H9 (cell line): ENCODE measurements at regions not wholly inside any gene's neighbourhood (a gene's known extent, or its start where the extent isn't known, plus 50 kb on each side); places are given as distances from the start of the nearest gene placed in this dataset.

ENCODE experiments used
- DNase-seq: peaks from one replicate; pipeline ENCODE4 v3.0.0-alpha.2; 2017
- H2AFZ ChIP-seq: one replicate; pipeline ENCODE4 v1.6.1; 2013; ENCODE audit warnings: mild to moderate bottlenecking, low read length, control low read depth, moderate library complexity
- H2AK5ac ChIP-seq: 2 replicates; pipeline ENCODE4 v1.6.1; 2013; ENCODE audit warnings: low read length, control low read depth, mixed read lengths; ENCODE audit not compliant: insufficient read length
- H2BK120ac ChIP-seq: one replicate; pipeline ENCODE4 v1.6.1; 2013; ENCODE audit warnings: low read depth, mild to moderate bottlenecking, low read length, control low read depth, inconsistent platforms; ENCODE audit not compliant: poor library complexity, severe bottlenecking
- H2BK12ac ChIP-seq: 2 replicates; pipeline ENCODE4 v1.6.1; 2013; ENCODE audit warnings: low read length, control low read depth, mixed read lengths, low read depth; ENCODE audit not compliant: insufficient read length
- H2BK15ac ChIP-seq: 2 replicates; pipeline ENCODE4 v1.6.1; 2013; ENCODE audit warnings: low read depth, low read length, control low read depth
- H2BK20ac ChIP-seq: one replicate; pipeline ENCODE4 v1.6.1; 2013; ENCODE audit warnings: low read depth, mild to moderate bottlenecking, low read length, control low read depth, inconsistent platforms; ENCODE audit not compliant: poor library complexity, severe bottlenecking
- H2BK5ac ChIP-seq: 2 replicates; pipeline ENCODE4 v1.6.1; 2013; ENCODE audit warnings: low read length, control low read depth, mixed read lengths; ENCODE audit not compliant: insufficient read length
- H3K14ac ChIP-seq: 2 replicates; pipeline ENCODE4 v1.6.1; 2013; ENCODE audit warnings: low read length, control low read depth; ENCODE audit not compliant: insufficient read depth
- H3K18ac ChIP-seq: 2 replicates; pipeline ENCODE4 v1.6.1; 2013; ENCODE audit warnings: low read depth, mild to moderate bottlenecking, mixed read lengths, low read length, control low read depth; ENCODE audit not compliant: insufficient read length
- H3K23ac ChIP-seq: 2 replicates; pipeline ENCODE4 v1.6.1; 2013; ENCODE audit warnings: low read length, control low read depth, mixed read lengths, low read depth; ENCODE audit not compliant: insufficient read length
- H3K23me2 ChIP-seq: 2 replicates; pipeline ENCODE4 v1.6.1; 2013; ENCODE audit warnings: low read depth, mild to moderate bottlenecking, mixed read lengths, low read length, control low read depth; ENCODE audit not compliant: insufficient read length, poor library complexity, severe bottlenecking
- H3K27ac ChIP-seq: 2 replicates; pipeline ENCODE4 v1.5.1; 2013; ENCODE audit warnings: low read length, control low read depth, mixed read lengths, low read depth; ENCODE audit not compliant: insufficient read length
- H3K27me3 ChIP-seq: 2 replicates; pipeline ENCODE4 v1.6.1; 2013; ENCODE audit warnings: low read length, control low read depth, inconsistent platforms; ENCODE audit not compliant: insufficient read depth
- H3K4ac ChIP-seq: 2 replicates; pipeline ENCODE4 v1.6.1; 2013; ENCODE audit warnings: low read depth, mild to moderate bottlenecking, control low read depth, inconsistent platforms, low read length, moderate library complexity
- H3K4me1 ChIP-seq: 2 replicates; pipeline ENCODE4 v1.6.1; 2013; ENCODE audit warnings: low read length, control low read depth, inconsistent platforms; ENCODE audit not compliant: insufficient read depth
- H3K4me2 ChIP-seq: 2 replicates; pipeline ENCODE4 v1.6.1; 2013; ENCODE audit warnings: low read length, control low read depth, mixed read lengths; ENCODE audit not compliant: insufficient read length, insufficient read depth
- H3K56ac ChIP-seq: 2 replicates; pipeline ENCODE4 v1.6.1; 2013; ENCODE audit warnings: low read depth, mild to moderate bottlenecking, mixed read lengths, low read length, control low read depth; ENCODE audit not compliant: insufficient read length
- H3K79me1 ChIP-seq: 2 replicates; pipeline ENCODE4 v1.6.1; 2013; ENCODE audit warnings: low read depth, mild to moderate bottlenecking, moderate library complexity, low read length, control low read depth, inconsistent platforms; ENCODE audit not compliant: insufficient read depth, poor library complexity, severe bottlenecking
- H3K79me2 ChIP-seq: 2 replicates; pipeline ENCODE4 v1.6.1; 2013; ENCODE audit warnings: low read length, control low read depth, inconsistent platforms; ENCODE audit not compliant: insufficient read depth
- H3K9ac ChIP-seq: 2 replicates; pipeline ENCODE4 v1.6.1; 2013; ENCODE audit warnings: low read length, control low read depth, mixed read lengths; ENCODE audit not compliant: insufficient read length; ENCODE audit errors: extremely low read depth
- H3K9me3 ChIP-seq: one replicate; pipeline ENCODE4 v1.6.1; 2013; ENCODE audit warnings: low read depth, low read length, inconsistent platforms; ENCODE audit not compliant: control insufficient read depth
- H3T11ph ChIP-seq: one replicate; pipeline ENCODE4 v1.6.1; 2013; ENCODE audit warnings: mild to moderate bottlenecking, low read length, control low read depth, inconsistent platforms
- H4K20me1 ChIP-seq: one replicate; pipeline ENCODE4 v1.6.1; 2013; ENCODE audit not compliant: control insufficient read depth, insufficient read length, insufficient read depth
- H4K5ac ChIP-seq: 2 replicates; pipeline ENCODE4 v1.6.1; 2013; ENCODE audit warnings: low read depth, mild to moderate bottlenecking, mixed read lengths, low read length, control low read depth; ENCODE audit not compliant: insufficient read length
- H4K8ac ChIP-seq: replicated peaks from 2 replicates; pipeline ENCODE4 v1.6.1; 2013; ENCODE audit warnings: low read length, control low read depth, mixed read lengths, low read depth; ENCODE audit not compliant: insufficient read length
- H4K91ac ChIP-seq: 2 replicates; pipeline ENCODE4 v1.6.1; 2013; ENCODE audit warnings: low read depth, mild to moderate bottlenecking, moderate library complexity, mixed read lengths, low read length, control low read depth; ENCODE audit not compliant: insufficient read length
- H3K27ac Mint-ChIP-seq, 3 experiments: 2 replicates in 2 of 3; 3 replicates in 1 of 3; pipeline ENCODE4 v1.8.0; 2020 to 2021; ENCODE audit warnings: mixed read lengths in 3 of 3, mild to moderate bottlenecking in 1 of 3, moderate library complexity in 1 of 3
- H3K27me3 Mint-ChIP-seq: 2 replicates; pipeline ENCODE4 v1.8.0; 2021; ENCODE audit warnings: low read depth, mild to moderate bottlenecking, moderate library complexity, mixed read lengths
- H3K36me3 Mint-ChIP-seq, 3 experiments: 2 replicates in 2 of 3; 3 replicates in 1 of 3; pipeline ENCODE4 v1.8.0; 2020 to 2021; ENCODE audit warnings: low read depth in 3 of 3, mixed read lengths in 3 of 3; ENCODE audit not compliant: insufficient read depth in 1 of 3
- H3K4me1 Mint-ChIP-seq, 2 experiments: 2 replicates each; pipeline ENCODE4 v1.8.0; 2020; ENCODE audit warnings: mixed read lengths in 2 of 2
- H3K4me3 Mint-ChIP-seq, 2 experiments: 2 replicates in 1 of 2; 3 replicates in 1 of 2; pipeline ENCODE4 v1.8.0; 2020 to 2021; ENCODE audit warnings: mild to moderate bottlenecking in 2 of 2, mixed read lengths in 2 of 2, moderate library complexity in 1 of 2
- H3K9me3 Mint-ChIP-seq, 2 experiments: 2 replicates in 1 of 2; 3 replicates in 1 of 2; pipeline ENCODE4 v1.8.0; 2020; ENCODE audit warnings: mild to moderate bottlenecking in 2 of 2, mixed read lengths in 2 of 2, moderate library complexity in 1 of 2
- CTCF ChIP-seq: fragments of 200-600 bp; sonication (generic); conservative IDR thresholded peaks from 3 replicates; pipeline ENCODE4 v1.8.0; 2021; ENCODE audit warnings: antibody characterized with exemption, mild to moderate bottlenecking

DNA sequence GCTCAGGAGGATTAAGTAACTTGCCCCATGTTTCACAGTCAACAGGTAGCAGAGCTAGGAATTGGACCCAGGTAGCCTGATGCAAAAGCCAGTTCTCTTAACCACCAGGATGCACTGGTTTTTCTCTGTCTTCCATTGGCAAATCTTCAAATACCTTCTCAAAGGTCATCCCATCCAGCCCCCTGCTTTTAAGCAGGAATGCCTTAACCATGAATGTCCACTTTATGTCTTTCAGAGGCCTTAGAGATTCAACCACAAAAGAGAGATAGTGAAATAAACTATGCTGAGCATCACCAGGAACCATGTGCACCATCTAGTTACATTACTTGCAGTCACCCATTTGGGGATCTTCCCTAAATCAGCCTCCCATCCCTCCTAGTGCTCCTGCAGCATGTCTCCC lies 94.3 kb downstream of the C17orf67 start:
- Histone ChIP-seq H4K8ac (no peak overlapping the region), H3K27ac (no peak overlapping the region), H2BK12ac (no peak overlapping the region), H4K5ac (no peak overlapping the region), H3T11ph (no peak overlapping the region), H3K4ac (no peak overlapping the region), H3K4me1 (no peaks in the 10 kb centered on the region), H2AFZ (no peak overlapping the region), H3K18ac (no peak overlapping the region), H3K23ac (no peak overlapping the region), H2BK20ac (no peak overlapping the region), H3K4me2 (no peak overlapping the region), H2BK120ac (no peak overlapping the region), H3K14ac (no peak overlapping the region), H3K79me1 (no peaks in the 10 kb centered on the region), H2AK5ac (no peak overlapping the region), H2BK15ac (no peak overlapping the region), H4K20me1 (no peaks in the 10 kb centered on the region), H3K27me3 (no peaks in the 10 kb centered on the region), H2BK5ac (no peak overlapping the region), H3K9ac (no peak overlapping the region), H3K56ac (no peak overlapping the region), H3K23me2 (no peaks in the 10 kb centered on the region), H3K79me2 (no peaks in the 10 kb centered on the region), H4K91ac (no peak overlapping the region), H3K9me3 (no peaks in the 10 kb centered on the region)
- Mint-ChIP-seq H3K4me1 (peaks cover 7 to 15% of the 10 kb centered on the region in 2 experiments), H3K27ac (no peak overlapping the region), H3K36me3 (no peaks in the 10 kb centered on the region), H3K9me3 (peaks cover 0 to 2% of the 10 kb centered on the region in 2 experiments; a peak in 1 of 5 replicates), H3K27me3 (peaks cover 8% of the 10 kb centered on the region), H3K4me3 (no peak overlapping the region)
- DNase-seq, result no peak
- no peak for TF ChIP-seq CTCF
